ENCODE measurements at regions not wholly inside any gene's neighbourhood (a gene's known extent, or its start where the extent isn't known, plus 50 kb on each side); places are given as distances from the start of the nearest gene placed in this dataset.

DNA sequence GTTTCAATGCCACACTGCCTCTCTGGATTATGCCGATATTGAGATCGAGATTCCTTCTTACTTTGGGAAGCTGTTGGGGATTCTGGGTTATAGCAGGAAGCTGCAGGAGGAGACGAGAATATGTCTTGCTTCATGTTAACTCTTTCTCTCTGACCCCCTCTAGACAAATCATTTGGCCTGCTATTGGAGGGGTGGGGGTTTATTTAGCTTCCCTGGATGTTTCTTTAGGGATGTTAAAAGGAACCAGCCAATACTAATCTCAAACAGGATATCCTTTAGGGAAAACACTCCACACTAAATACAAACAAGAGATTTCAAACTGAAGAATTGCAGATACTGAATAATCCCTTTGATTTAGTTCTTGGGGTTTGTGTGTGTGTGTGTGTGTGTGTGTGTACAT lies 102.6 kb downstream of the TMEM100 start:
- Histone ChIP-seq H3K4me3 (ENCODE audit: low read depth in 2 of 2, low read length in 1 of 2) (no peak overlapping the region), H3K27me3 (ENCODE audit: insufficient read depth) (no peaks in the 10 kb centered on the region), H3K9me3 (no peaks in the 10 kb centered on the region), H3K79me2 (ENCODE audit: insufficient read depth) (no peaks in the 10 kb centered on the region), H3K9ac (no peak overlapping the region), H4K20me1 (ENCODE audit: insufficient read depth) (no peaks in the 10 kb centered on the region), H2AFZ (ENCODE audit: low read depth) (no peak overlapping the region), H3K9me2 (no peaks in the 10 kb centered on the region), H3F3A (replicated peaks; ENCODE audit: insufficient read depth) (no peaks in the 10 kb centered on the region), H3K27ac (ENCODE audit: low read depth in 2 of 2, low read length in 1 of 2) (no peak overlapping the region), H3K36me3 (replicated peaks in 1 of 2; ENCODE audit: control insufficient read depth in 1 of 2, insufficient read depth in 2 of 2, low read length in 1 of 2) (no peaks in the 10 kb centered on the region), H3K4me1 (ENCODE audit: control insufficient read depth in 1 of 2, insufficient read depth in 2 of 2, low read depth in 1 of 2, low read length in 1 of 2) (no peaks in the 10 kb centered on the region), H3K4me2 (no peak overlapping the region)
- no peak for DNase-seq
- WGBS (ENCODE audit: low lambda C conversion rate) = 57% methylated on average over 3 of the region's 3 CpGs
- no peak for TF ChIP-seq ELF1 (IDR thresholded peaks at IDR 0.05)
- no peak for TF ChIP-seq MEF2A (IDR thresholded peaks at IDR 0.05; ENCODE audit: borderline replicate concordance, low read depth)
- TF ChIP-seq TAF1 (IDR thresholded peaks at IDR 0.05; ENCODE audit: borderline replicate concordance, low read depth, low read length) = no peak
- TF ChIP-seq TEAD4 (IDR thresholded peaks at IDR 0.05; ENCODE audit: borderline replicate concordance, insufficient read depth) = no peak
- no peak for TF ChIP-seq GABPA (IDR thresholded peaks at IDR 0.05; ENCODE audit: low read depth)
- TF ChIP-seq, protein P1, sequence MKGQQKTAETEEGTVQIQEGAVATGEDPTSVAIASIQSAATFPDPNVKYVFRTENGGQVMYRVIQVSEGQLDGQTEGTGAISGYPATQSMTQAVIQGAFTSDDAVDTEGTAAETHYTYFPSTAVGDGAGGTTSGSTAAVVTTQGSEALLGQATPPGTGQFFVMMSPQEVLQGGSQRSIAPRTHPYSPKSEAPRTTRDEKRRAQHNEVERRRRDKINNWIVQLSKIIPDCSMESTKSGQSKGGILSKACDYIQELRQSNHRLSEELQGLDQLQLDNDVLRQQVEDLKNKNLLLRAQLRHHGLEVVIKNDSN (IDR thresholded peaks at IDR 0.05; ENCODE audit: borderline replicate concordance, low read depth) = no peak
- TF ChIP-seq NFIC (IDR thresholded peaks at IDR 0.05; ENCODE audit: borderline replicate concordance) = no peak
- no peak for TF ChIP-seq JUND (IDR thresholded peaks at IDR 0.05)
- TF ChIP-seq PBX3 (IDR thresholded peaks at IDR 0.05) = no peak
- no peak for TF ChIP-seq GATA2 (CRISPR knock-in tag; IDR thresholded peaks at IDR 0.05)
- TF ChIP-seq POLR2AphosphoS5 (IDR thresholded peaks at IDR 0.05; ENCODE audit: low read depth, low read length) = no peak
- TF ChIP-seq RFX5 (IDR thresholded peaks at IDR 0.05; ENCODE audit: low read length) = no peak
- TF ChIP-seq EP300 (IDR thresholded peaks at IDR 0.05; ENCODE audit: borderline replicate concordance in 1 of 2, low read depth in 1 of 2, low read length in 1 of 2) = no peak
- no peak for TF ChIP-seq MXI1 (IDR thresholded peaks at IDR 0.05; ENCODE audit: low read depth, low read length)
- no peak for TF ChIP-seq USF2 (IDR thresholded peaks at IDR 0.05; ENCODE audit: borderline replicate concordance, low read depth, low read length)
- no peak for TF ChIP-seq TCF12 (IDR thresholded peaks at IDR 0.05)
- TF ChIP-seq YY1 (IDR thresholded peaks at IDR 0.05; ENCODE audit: low read depth) = no peak
- no peak for TF ChIP-seq NRF1 (IDR thresholded peaks at IDR 0.05; ENCODE audit: low read depth, low read length)
- no peak for TF ChIP-seq SIN3A (IDR thresholded peaks at IDR 0.05; ENCODE audit: borderline replicate concordance, low read depth, low read length)
- ChIA-PET POLR2A (no interaction called here), CTCF (interaction anchor here (0.7 to 3.4 kb wide), 4 partner anchors 15 to 150 kb away, joined by 3 to 9 read pairs (median 4); no protein-coding TSS in a partner anchor)
